ENCODE measurements at regions not wholly inside any gene's neighbourhood (a gene's known extent, or its start where the extent isn't known, plus 50 kb on each side); places are given as distances from the start of the nearest gene placed in this dataset.

- Histone ChIP-seq H3K9me3 (no peaks in the 10 kb centered on the region), H3K4me3 (no peak overlapping the region), H3K36me3 (replicated peaks in 1 of 2; ENCODE audit: insufficient read depth in 1 of 2, low read depth in 2 of 2) (no peaks in the 10 kb centered on the region), H3K27me3 (no peaks in the 10 kb centered on the region), H3K27ac (no peak overlapping the region), H3K4me1 (no peaks in the 10 kb centered on the region)
- ATAC-seq: no peak
- WGBS, 2 donors: 55 to 61% methylated on average over 9 of the region's 9 CpGs
- no peak for DNase-seq
- TF ChIP-seq CTCF (IDR thresholded peaks at IDR 0.05) (no peak), POLR2A (IDR thresholded peaks at IDR 0.05) (no peak)
- intact Hi-C loops (cut with DNase I): no loop called here
Measured at GRCh38 chr4:180532691-180533090, 1710.5 kb upstream of the TENM3 start.

DNA sequence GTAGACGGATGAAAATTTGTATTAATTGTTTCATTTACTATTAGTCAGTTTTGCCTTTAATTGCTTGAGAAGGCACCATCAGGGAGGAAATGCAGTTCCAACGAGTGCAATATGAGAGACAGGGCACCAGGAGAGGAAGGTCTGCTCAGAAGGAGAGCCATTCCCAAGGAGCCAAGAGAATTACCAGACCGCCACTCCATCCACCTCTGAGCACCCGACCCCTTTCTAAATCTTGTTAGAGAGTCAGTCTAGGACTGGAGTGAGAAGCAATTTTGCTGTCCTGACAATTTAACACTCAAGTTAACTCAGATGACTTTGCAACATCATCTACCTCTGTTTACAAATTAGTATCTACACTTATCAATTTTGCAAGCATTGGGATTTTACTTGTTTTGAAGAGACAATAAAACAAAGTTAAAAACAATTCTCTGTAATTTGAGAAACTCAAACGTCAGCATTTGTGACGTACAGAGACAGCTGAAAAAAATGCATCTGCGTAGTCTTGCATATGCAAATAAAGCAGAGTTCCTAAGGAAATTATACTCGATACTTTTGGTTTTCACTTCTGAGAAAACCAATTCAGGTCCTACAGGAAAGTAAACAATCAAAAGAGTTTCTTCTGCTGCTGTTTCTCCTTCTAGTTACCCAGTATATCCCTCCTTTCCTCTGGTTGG, 1704.7 kb upstream of the TENM3 start:
- intact Hi-C loops (cut with DNase I): no loop called here
- Histone ChIP-seq H3K27me3 (no peaks in the 10 kb centered on the region), H3K27ac (no peak overlapping the region), H3K4me3 (no peak overlapping the region), H3K36me3 (replicated peaks in 1 of 2; ENCODE audit: insufficient read depth in 1 of 2, low read depth in 2 of 2) (no peaks in the 10 kb centered on the region), H3K4me1 (no peaks in the 10 kb centered on the region), H3K9me3 (no peaks in the 10 kb centered on the region)
- no peak for DNase-seq
- 40 to 43% methylated on average over 8 of the region's 8 CpGs for WGBS, 2 donors
- TF ChIP-seq POLR2A (IDR thresholded peaks at IDR 0.05) (no peak), CTCF (IDR thresholded peaks at IDR 0.05) (no peak)
- no peak for ATAC-seq

DNA sequence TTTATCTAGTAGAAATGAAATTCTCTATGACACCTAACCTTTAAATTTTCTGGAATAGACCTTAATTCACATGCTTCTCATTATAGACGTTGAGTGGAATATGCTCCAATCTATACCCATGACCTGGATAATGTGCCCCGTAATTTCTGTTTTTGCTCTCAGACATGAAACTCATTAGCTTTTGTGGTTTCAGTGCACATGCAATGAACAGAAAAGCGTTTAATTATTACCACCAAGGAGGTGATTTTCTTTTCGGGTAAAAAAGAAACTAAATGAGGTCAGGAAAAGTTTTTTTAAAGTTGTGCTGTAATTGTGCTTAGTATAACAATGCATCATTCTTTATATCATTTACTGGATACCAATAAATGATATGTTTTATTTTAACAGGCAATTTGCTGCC, 1703.9 kb upstream of the TENM3 start:
- Histone ChIP-seq H3K27ac (no peak overlapping the region), H3K4me3 (no peak overlapping the region), H3K36me3 (replicated peaks in 1 of 2; ENCODE audit: insufficient read depth in 1 of 2, low read depth in 2 of 2) (no peaks in the 10 kb centered on the region), H3K4me1 (no peaks in the 10 kb centered on the region), H3K27me3 (no peaks in the 10 kb centered on the region), H3K9me3 (no peaks in the 10 kb centered on the region)
- DNase-seq (no peak), ATAC-seq (no peak)
- no peak for TF ChIP-seq CTCF (IDR thresholded peaks at IDR 0.05)
- no peak for TF ChIP-seq POLR2A (IDR thresholded peaks at IDR 0.05)
- intact Hi-C loops (cut with DNase I): no loop called here
- WGBS, 2 donors: 44 to 45% methylated on average over 4 of the region's 4 CpGs

- intact Hi-C loops (cut with DNase I): no loop called here
- H3K27ac ChIP-seq: no peak overlapping the region
- ATAC-seq (no peak), DNase-seq (no peak)
- H3K27me3 ChIP-seq: no peaks in the 10 kb centered on the region
- no peaks in the 10 kb centered on the region for H3K4me1 ChIP-seq
- no peaks in the 10 kb centered on the region for H3K9me3 ChIP-seq
- no peak overlapping the region for H3K4me3 ChIP-seq
- TF ChIP-seq CTCF (IDR thresholded peaks at IDR 0.05) (no peak), POLR2A (IDR thresholded peaks at IDR 0.05) (no peak)
- no peaks in the 10 kb centered on the region for H3K36me3 ChIP-seq (replicated peaks in 1 of 2; ENCODE audit: insufficient read depth in 1 of 2, low read depth in 2 of 2)
Measured at GRCh38 chr4:180541678-180542077, 1701.5 kb upstream of the TENM3 start.

DNA sequence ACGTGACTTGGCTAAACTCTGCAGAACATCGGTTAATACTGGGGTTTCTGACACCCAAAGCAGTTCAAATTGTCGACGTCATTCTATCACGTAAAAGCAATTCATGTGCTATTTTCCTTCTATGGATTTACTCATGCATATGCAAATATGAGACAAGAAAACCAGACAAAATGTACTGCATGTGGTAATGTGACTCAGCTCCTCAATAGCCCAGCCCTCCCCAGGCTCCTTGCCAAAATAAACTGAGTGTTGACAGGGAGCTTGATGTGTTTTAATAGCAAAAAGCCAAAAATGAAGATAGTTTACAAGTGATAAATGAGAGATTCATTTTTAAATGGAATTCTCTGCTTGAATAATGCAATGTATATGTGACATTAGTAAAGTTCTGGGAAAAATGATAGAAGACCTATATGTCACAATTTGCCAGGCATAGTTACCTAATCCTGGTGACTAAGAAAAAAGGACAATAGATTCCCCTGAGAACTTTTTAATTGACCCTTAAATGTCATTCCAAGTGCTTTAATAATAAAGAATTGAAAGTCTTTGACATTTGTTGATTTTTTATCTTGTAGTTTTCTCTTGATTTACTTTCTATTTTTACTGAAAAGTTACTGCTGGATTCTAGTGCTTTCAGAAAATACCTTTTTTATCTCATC, 1700.6 kb upstream of the TENM3 start:
- no peak overlapping the region for H3K4me3 ChIP-seq
- WGBS, 2 donors: 51 to 61% methylated on average over 5 of the region's 5 CpGs
- no peaks in the 10 kb centered on the region for H3K9me3 ChIP-seq
- H3K27me3 ChIP-seq: no peaks in the 10 kb centered on the region
- intact Hi-C loops (cut with DNase I): no loop called here
- no peaks in the 10 kb centered on the region for H3K4me1 ChIP-seq
- DNase-seq (no peak), ATAC-seq (no peak)
- no peaks in the 10 kb centered on the region for H3K36me3 ChIP-seq (replicated peaks in 1 of 2; ENCODE audit: insufficient read depth in 1 of 2, low read depth in 2 of 2)
- TF ChIP-seq POLR2A (IDR thresholded peaks at IDR 0.05): no peak
- no peak for TF ChIP-seq CTCF (IDR thresholded peaks at IDR 0.05)
- no peak overlapping the region for H3K27ac ChIP-seq
